ENCODE measurements at regions not wholly inside any gene's neighbourhood (a gene's known extent, or its start where the extent isn't known, plus 50 kb on each side); places are given as distances from the start of the nearest gene placed in this dataset.

- no peak for DNase-seq (ENCODE audit: low read depth)
- no peak overlapping the region for H3K4me3 ChIP-seq (ENCODE audit: control insufficient read depth, low read depth, low read length)
- TF ChIP-seq CTCF (conservative IDR thresholded peaks at IDR 0.05; ENCODE audit: control insufficient read depth, insufficient read depth, low read depth, low read length): no peak
Measured at GRCh38 chr11:121740902-121741301, 288.1 kb upstream of the SORL1-AS1 start.

- no peak for TF ChIP-seq CTCF (conservative IDR thresholded peaks at IDR 0.05; ENCODE audit: control insufficient read depth, insufficient read depth, low read depth, low read length)
- no peak for DNase-seq (ENCODE audit: low read depth)
- no peak overlapping the region for H3K4me3 ChIP-seq (ENCODE audit: control insufficient read depth, low read depth, low read length)
Measured at GRCh38 chr11:121733858-121734257, 281.1 kb upstream of the SORL1-AS1 start.

GRCh38 chr11:121727942-121728341 lies 275.2 kb upstream of the SORL1-AS1 start:
- H3K4me3 ChIP-seq (ENCODE audit: control insufficient read depth, low read depth, low read length): no peak overlapping the region
- no peak for TF ChIP-seq CTCF (conservative IDR thresholded peaks at IDR 0.05; ENCODE audit: control insufficient read depth, insufficient read depth, low read depth, low read length)
- no peak for DNase-seq (ENCODE audit: low read depth)

GRCh38 chr11:121723246-121723741 lies 270.5 kb upstream of the SORL1-AS1 start:
- TF ChIP-seq CTCF (conservative IDR thresholded peaks at IDR 0.05; ENCODE audit: control insufficient read depth, insufficient read depth, low read depth, low read length): no peak
- peak overlapping the region; percentile 49 for H3K4me3 ChIP-seq (ENCODE audit: control insufficient read depth, low read depth, low read length)

GRCh38 chr11:121722431-121723245 lies 269.9 kb upstream of the SORL1-AS1 start:
- peak; percentile 2 for TF ChIP-seq CTCF (conservative IDR thresholded peaks at IDR 0.05; ENCODE audit: control insufficient read depth, insufficient read depth, low read depth, low read length)
- peak overlapping the region; percentile 49 for H3K4me3 ChIP-seq (ENCODE audit: control insufficient read depth, low read depth, low read length)
- peak; percentile 89 for DNase-seq (ENCODE audit: low read depth)

More at GRCh38 chr11:121723246-121723741, 270.5 kb upstream of the SORL1-AS1 start:
- DNase-seq (ENCODE audit: low read depth): peak; percentile 15

GRCh38 chr11:121721961-121722360 lies 269.2 kb upstream of the SORL1-AS1 start:
- DNase-seq (ENCODE audit: low read depth): peak; percentile 24
- TF ChIP-seq CTCF (conservative IDR thresholded peaks at IDR 0.05; ENCODE audit: control insufficient read depth, insufficient read depth, low read depth, low read length): no peak
- H3K4me3 ChIP-seq (ENCODE audit: control insufficient read depth, low read depth, low read length): no peak overlapping the region

Data from fibroblast of mammary gland (primary cell).